Stimulated activated CD4-positive, alpha-beta T cell treated with anti-CD3 and anti-CD28 coated beads, TNF-alpha, amount 100 ng/mL, for 24 hours (primary cell): ENCODE measurements at regions not wholly inside any gene's neighbourhood (a gene's known extent, or its start where the extent isn't known, plus 50 kb on each side); places are given as distances from the start of the nearest gene placed in this dataset.
"Not testable (repeated sequence)": the region's sequence is repeated elsewhere in the genome, so short reads cannot be mapped to it uniquely, and the experiment has no call there.

Experiments used
- DNase-seq, 3 experiments: peaks; one replicate each; pipeline ENCODE4 v3.0.0-alpha.2; 2020; ENCODE audit warnings: low read depth in 3 of 3

DNA sequence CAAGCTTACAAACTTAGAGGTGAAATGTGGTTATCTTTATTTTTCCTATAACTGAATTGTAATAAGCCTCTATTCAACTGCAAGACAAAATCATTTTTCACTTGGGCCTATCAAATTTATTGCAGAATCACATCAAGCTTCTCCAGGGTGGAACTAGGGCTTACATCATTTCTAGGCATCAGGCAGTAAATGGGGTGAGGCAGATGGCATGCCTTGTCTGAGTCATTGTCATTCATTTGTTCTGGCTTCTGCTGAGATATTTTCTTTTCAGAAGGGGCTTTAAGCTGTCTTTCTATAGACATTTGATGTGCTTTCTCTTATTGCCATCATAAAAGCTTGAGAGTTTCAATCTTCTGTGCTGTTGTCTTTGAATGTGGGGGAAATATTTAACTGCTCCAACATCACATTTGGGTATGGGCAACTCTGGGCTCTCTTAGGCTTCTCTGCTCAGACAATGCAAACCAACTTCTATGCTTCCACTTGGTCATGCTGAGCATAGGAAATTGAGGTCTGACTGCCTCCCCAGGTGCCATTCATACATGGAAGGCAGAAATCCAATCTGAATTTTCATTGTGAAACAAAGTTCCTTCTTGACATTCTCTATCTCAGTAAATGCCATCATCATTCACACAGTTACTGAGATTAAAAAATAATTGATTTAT lies 225.8 kb upstream of the GIMD1 start:
- no peak for DNase-seq

DNA sequence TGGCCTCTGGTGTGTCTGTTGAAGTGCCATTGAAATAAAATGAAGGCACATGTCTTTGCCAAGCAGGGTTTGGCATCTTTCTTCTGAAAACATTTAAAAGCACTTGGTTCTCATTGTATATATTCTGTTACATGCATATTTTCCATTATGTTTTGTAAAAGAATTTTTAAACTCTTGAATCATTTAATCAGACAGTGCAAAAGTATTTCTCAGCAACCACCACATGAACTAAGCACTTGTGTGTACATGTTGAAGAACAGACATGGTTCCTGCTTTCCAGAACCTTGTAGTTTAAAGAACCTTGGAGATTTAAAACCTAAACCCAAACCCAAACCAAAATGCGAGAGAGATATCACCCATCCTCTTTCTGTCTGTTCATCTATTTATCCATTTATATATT lies 220.3 kb upstream of the GIMD1 start:
- DNase-seq: no peak

- DNase-seq: no peak
Measured at GRCh38 chr4:106587558-106587957, 219.0 kb upstream of the GIMD1 start.

GRCh38 chr4:106585915-106586349 lies 217.4 kb upstream of the GIMD1 start:
- DNase-seq: no peak

DNA sequence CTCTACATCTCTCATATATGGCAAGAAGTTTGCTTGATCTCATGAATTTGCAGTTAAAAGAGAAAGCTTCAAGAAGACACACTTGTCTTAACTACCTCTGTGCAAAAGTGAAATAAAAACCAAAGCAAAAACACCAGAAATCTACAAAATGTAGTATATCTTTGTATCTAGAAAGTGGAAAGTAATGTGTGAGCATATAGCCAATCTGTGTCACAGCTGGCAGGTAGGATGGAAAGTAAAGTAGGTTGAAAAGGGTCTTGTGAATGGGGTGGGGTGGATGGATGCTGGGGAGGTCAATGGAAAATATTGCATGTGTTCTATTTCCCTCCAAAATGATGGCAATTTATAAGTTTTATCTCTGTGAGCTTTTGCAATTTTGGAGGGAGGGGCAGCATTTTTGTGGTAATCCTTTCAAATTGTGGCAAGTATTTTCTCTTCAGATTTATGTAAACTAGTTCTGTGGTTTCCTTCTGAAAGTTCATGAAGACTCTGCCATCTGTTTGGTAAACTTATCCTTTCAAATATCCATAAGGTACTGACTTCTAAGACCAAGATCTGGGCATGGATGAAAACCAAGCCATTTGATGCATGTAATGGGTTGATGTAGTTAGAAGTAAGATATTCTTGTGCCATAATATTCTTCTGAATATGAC lies 215.9 kb upstream of the GIMD1 start:
- no peak for DNase-seq

DNA sequence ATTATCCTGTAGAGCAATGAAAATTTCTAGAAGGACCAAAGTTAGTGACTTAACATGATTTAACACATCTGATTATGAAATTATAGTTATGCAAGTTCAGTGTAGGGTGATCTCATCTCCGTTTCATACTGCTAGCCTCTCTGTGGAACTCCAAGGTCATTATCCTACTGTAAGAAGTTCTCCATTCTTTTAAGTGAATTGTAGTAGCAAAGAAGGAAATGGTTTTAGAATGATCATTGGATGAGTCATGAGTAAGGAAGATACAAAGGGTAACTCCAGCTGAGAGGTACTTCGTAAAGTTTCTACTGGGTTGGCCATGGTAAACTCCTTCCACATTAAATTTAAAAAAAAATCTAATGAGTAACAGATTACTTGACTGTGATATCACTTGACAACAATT lies 215.0 kb upstream of the GIMD1 start:
- no peak for DNase-seq

- DNase-seq: no peak
Measured at GRCh38 chr4:106583108-106583507, 214.5 kb upstream of the GIMD1 start.

DNA sequence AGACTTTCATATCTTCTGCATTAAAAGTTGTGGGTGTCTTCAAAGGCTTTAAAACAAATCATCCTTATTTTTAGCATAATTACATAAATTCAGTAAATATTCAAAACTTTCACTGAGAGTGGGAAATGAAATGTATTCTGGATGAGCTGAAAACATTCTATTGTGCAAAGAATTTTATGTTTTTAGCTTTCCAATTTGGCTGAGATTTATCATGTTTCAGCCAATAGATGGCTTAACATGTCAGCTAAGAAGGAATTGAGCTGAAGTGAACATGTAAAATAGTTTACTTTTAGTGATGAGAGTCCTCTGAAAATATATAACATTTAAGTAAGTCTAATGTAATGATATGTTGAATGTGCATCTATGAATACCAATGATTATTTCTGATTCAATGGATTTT lies 213.5 kb upstream of the GIMD1 start:
- DNase-seq: no peak

GRCh38 chr4:106579236-106579635 lies 210.7 kb upstream of the GIMD1 start:
- DNase-seq: no peak

GRCh38 chr4:106569146-106570031 lies 200.8 kb upstream of the GIMD1 start:
- DNase-seq: no peak

DNA sequence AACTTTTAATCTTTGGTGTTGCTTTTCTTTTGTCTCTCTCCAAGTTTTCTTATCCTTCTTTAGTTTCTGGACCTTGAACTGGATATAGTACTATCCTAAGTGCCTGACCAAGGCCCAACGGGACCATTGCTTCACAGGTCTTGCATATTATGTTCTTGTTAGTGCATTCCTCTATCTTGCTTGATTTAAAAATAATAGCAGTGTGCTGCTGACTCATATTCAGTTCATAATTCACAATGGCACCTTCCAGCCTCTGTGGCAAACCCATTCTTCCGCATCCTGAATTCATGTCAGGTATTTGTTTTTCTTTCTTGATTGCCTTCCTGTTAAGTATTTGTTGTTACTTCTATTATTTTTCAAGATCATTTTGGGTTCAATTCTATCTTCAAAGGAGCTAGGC lies 197.1 kb upstream of the GIMD1 start:
- no peak for DNase-seq

DNA sequence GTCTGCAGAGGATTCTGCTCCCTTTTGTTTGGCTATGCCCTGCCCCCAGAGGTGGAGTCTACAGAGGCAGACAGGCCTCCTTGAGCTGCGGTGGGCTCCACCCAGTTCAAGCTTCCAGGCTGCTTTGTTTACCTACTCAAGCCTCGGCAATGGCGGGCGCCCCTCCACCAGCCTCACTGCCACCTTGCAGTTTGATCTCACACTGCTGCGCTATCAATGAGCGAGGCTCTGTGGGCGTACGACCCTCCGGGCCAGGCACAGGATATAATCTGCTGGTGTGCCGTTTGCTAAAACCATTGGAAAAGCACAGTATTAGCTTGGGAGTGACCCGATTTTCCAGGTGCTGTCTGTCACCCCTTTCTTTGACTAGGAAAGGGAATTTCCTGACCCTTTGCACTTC lies 195.1 kb upstream of the GIMD1 start:
- DNase-seq: not testable (repeated sequence)

DNA sequence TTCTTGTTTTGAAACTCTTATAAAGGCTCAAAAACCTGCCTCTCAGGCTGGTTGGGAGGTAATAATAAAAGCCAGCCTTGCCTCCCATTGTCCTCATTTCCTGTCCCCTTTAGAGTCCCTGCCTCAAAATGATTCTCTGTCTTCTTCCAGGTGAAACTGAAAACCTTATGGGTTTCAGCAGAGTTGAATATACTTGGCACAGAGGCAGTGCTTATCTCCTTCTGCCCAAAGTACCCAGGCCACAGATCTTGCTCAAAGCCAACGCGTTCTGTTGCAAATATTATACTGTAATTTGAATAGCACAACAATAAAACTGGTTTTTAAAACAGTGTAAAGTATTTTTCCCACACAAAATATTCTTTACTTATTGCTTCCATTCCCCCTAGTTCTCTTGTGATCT lies 183.1 kb upstream of the GIMD1 start:
- no peak for DNase-seq

DNA sequence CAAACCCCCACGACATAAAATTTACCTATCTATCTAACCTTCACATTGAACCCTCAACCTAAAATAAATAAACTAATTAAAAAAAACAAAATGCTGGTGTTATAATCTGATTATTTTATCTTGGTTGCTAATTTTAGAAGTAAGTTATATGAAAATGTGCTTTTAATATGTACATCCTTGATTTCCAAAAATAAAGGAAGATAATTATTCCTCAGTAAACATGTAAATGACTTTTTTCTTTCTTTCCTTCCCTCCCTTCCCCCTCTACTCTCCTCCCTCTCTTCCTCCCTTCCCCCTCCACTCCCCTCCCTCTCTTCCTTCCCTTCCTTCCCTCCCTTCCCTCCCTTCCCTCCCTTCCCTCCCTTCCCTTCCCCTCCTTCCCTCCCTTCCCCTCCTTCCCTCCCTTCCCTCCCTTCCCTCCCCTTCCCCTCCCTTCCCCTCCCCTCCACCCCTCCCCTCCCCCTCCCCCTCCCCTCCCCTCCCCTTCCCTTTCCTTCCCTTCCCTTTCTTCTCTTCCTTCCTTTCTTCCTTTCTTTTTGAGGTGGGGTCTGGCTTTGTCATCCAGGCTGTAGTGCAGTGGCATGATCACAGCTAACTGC lies 180.0 kb upstream of the GIMD1 start:
- DNase-seq: no peak

- no peak for DNase-seq
Measured at GRCh38 chr4:106546370-106546769, 177.8 kb upstream of the GIMD1 start.

DNA sequence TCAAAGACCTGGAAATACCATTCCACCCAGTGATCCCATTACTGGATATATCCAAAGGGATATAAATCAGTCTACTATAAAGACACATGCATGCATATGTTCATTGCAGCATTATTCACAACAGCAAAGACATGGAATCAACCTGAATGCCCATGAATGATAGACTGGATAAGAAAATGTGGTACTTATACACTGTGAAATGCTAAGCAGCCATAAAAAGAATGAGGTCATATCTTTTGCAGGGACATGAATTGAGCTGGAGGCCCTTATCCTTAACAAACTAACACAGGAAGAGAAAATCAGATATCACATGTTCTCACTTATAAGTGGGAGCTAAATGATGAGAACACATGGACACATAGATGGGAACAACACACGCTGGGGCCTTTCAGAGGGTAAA lies 174.0 kb upstream of the GIMD1 start:
- not testable (repeated sequence) for DNase-seq

DNA sequence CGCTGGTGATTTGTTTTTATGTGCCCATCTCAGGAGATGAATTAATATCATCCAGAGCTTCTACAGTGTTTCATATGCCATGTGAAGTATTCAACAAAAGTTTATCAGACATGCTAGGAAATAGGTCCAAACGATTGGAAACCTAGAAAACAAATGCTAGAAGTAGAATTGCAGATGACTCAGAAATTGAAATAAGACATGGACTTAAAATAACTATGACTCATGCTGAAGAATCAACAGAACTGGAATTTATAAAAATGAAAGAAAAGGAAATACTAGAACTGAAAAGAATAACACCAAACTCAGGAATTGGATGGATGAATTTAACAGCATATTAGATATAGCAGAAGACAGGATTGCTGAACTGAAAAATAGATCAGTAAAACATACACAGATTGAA lies 172.7 kb upstream of the GIMD1 start:
- DNase-seq: no peak

DNA sequence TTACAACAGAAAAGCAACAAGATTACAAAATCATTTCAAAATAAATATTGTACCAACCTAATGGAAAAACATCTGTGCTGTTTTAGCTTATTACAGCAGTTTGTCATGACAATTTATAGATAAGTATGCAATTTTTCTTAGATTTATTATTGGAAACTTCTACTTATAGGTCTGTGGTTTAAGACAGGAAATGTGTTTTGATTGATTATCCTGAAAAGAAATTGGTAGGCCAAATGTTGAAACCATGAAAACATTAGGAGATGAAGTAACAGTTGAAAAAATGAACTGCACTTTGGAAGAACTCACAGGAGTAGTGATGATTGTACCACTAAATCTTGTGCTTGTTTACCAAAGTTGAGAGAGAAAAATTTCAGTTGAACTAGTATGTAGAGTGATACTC lies 162.2 kb upstream of the GIMD1 start:
- DNase-seq: no peak

DNA sequence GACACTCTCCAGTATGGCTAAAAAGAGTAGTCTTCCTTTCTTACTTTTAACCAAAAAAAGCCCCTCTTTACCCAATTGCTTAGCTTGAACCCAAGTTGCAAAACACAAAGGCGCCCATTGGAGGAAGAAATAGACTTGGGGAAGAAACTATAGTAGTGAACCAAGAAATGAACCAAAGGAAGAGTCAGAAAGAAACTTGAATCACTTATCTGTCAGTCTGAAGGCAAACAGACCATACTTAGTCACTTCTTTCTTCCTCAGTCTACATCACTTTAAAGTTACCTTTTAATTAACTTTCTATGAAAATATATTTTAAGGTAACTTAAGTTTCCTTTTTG lies 161.4 kb upstream of the GIMD1 start:
- no peak for DNase-seq

GRCh38 chr4:106529348-106530023 lies 160.9 kb upstream of the GIMD1 start:
- no peak for DNase-seq

- no peak for DNase-seq
Measured at GRCh38 chr4:106527316-106527715, 158.7 kb upstream of the GIMD1 start.

- DNase-seq: not testable (repeated sequence)
Measured at GRCh38 chr4:106525425-106525824, 156.8 kb upstream of the GIMD1 start.
